ENCODE measurements at regions not wholly inside any gene's neighbourhood (a gene's known extent, or its start where the extent isn't known, plus 50 kb on each side); places are given as distances from the start of the nearest gene placed in this dataset.

- H3K4me3 ChIP-seq (ENCODE audit: low read depth, poor library complexity, severe bottlenecking) = no peak overlapping the region
- TF ChIP-seq POLR2A (IDR thresholded peaks at IDR 0.05) = no peak
- no peak for TF ChIP-seq CTCF (IDR thresholded peaks at IDR 0.05)
- intact Hi-C loops (cut with DNase I; ENCODE audit: low total_unique reads) = no loop called here
- DNase-seq (ENCODE audit: low spot score in 2 of 2) = no peak
These were observed 1102.2 kb upstream of the COX7C start for GRCh38 chr5:85515588-85515987.

GRCh38 chr5:85517386-85517785 lies 1100.4 kb upstream of the COX7C start:
- intact Hi-C loops (cut with DNase I; ENCODE audit: low total_unique reads) = no loop called here
- no peak for DNase-seq (ENCODE audit: low spot score in 2 of 2)
- 88% methylated on average over 3 of the region's 3 CpGs for WGBS, 2 donors
- no peak overlapping the region for H3K4me3 ChIP-seq (ENCODE audit: low read depth, poor library complexity, severe bottlenecking)
- TF ChIP-seq POLR2A (IDR thresholded peaks at IDR 0.05) (no peak), CTCF (IDR thresholded peaks at IDR 0.05) (no peak)

GRCh38 chr5:85533341-85534047 lies 1084.2 kb upstream of the COX7C start:
- intact Hi-C loops (cut with DNase I; ENCODE audit: low total_unique reads) = no loop called here
- TF ChIP-seq POLR2A (IDR thresholded peaks at IDR 0.05) (no peak), CTCF (IDR thresholded peaks at IDR 0.05) (no peak)
- H3K4me3 ChIP-seq (ENCODE audit: low read depth, poor library complexity, severe bottlenecking) = no peak overlapping the region
- WGBS, 2 donors = 75 to 76% methylated on average over 4 of the region's 4 CpGs
- no peak for DNase-seq (ENCODE audit: low spot score in 2 of 2)

- no peak for TF ChIP-seq CTCF (IDR thresholded peaks at IDR 0.05)
- no peak for TF ChIP-seq POLR2A (IDR thresholded peaks at IDR 0.05)
- intact Hi-C loops (cut with DNase I; ENCODE audit: low total_unique reads) = no loop called here
- H3K4me3 ChIP-seq (ENCODE audit: low read depth, poor library complexity, severe bottlenecking) = no peak overlapping the region
- no peak for DNase-seq (ENCODE audit: low spot score in 2 of 2)
These were observed 1079.4 kb upstream of the COX7C start for GRCh38 chr5:85538362-85538761.

GRCh38 chr5:85545129-85545528 lies 1072.6 kb upstream of the COX7C start:
- 38 to 50% methylated on average over 2 of the region's 2 CpGs for WGBS, 2 donors
- DNase-seq (ENCODE audit: low spot score in 2 of 2) = no peak
- no peak for TF ChIP-seq CTCF (IDR thresholded peaks at IDR 0.05)
- TF ChIP-seq POLR2A (IDR thresholded peaks at IDR 0.05) = no peak
- no peak overlapping the region for H3K4me3 ChIP-seq (ENCODE audit: low read depth, poor library complexity, severe bottlenecking)
- intact Hi-C loops (cut with DNase I; ENCODE audit: low total_unique reads) = no loop called here

GRCh38 chr5:85549229-85549628 lies 1068.5 kb upstream of the COX7C start:
- 91 to 92% methylated on average over 10 of the region's 10 CpGs for WGBS, 2 donors
- DNase-seq (ENCODE audit: low spot score in 2 of 2) = no peak
- intact Hi-C loops (cut with DNase I; ENCODE audit: low total_unique reads) = no loop called here
- TF ChIP-seq POLR2A (IDR thresholded peaks at IDR 0.05) (no peak), CTCF (IDR thresholded peaks at IDR 0.05) (no peak)
- H3K4me3 ChIP-seq (ENCODE audit: low read depth, poor library complexity, severe bottlenecking) = no peak overlapping the region
